Activated naive CD8-positive, alpha-beta T cell treated with anti-CD3 and anti-CD28 coated beads, Interleukin-2, amount 50 U/mL, for 24 hours (primary cell): ENCODE measurements at regions not wholly inside any gene's neighbourhood (a gene's known extent, or its start where the extent isn't known, plus 50 kb on each side); places are given as distances from the start of the nearest gene placed in this dataset.
"Not testable (repeated sequence)": the region's sequence is repeated elsewhere in the genome, so short reads cannot be mapped to it uniquely, and the experiment has no call there.

ENCODE experiments used
- ATAC-seq: fragments of 150-1000 bp; cut with Tn5 transposase; one replicate; pipeline ENCODE4 v1.10.0; 2021
- DNase-seq: peaks from one replicate; pipeline ENCODE4 v3.0.0; 2021
- H3K27ac Mint-ChIP-seq: one replicate; pipeline ENCODE4 v1.8.0; 2021; ENCODE audit warnings: mild to moderate bottlenecking, mixed read lengths
- H3K27me3 Mint-ChIP-seq: one replicate; pipeline ENCODE4 v1.8.0; 2021; ENCODE audit warnings: mixed read lengths
- H3K36me3 Mint-ChIP-seq: one replicate; pipeline ENCODE4 v1.8.0; 2021; ENCODE audit warnings: low read depth, mixed read lengths
- H3K4me1 Mint-ChIP-seq: one replicate; pipeline ENCODE4 v1.8.0; 2021; ENCODE audit warnings: mixed read lengths
- H3K4me3 Mint-ChIP-seq: one replicate; pipeline ENCODE4 v1.8.0; 2021; ENCODE audit warnings: mild to moderate bottlenecking, moderate library complexity, mixed read lengths
- H3K9me3 Mint-ChIP-seq: one replicate; pipeline ENCODE4 v1.8.0; 2021; ENCODE audit warnings: mixed read lengths

- peaks cover 4% of the 10 kb centered on the region for H3K27me3 Mint-ChIP-seq
- H3K36me3 Mint-ChIP-seq, result no peaks in the 10 kb centered on the region
- no peak overlapping the region for H3K27ac Mint-ChIP-seq
- no peaks in the 10 kb centered on the region for H3K4me1 Mint-ChIP-seq
- no peak for DNase-seq
- ATAC-seq, result no peak
- no peaks in the 10 kb centered on the region for H3K9me3 Mint-ChIP-seq
- no peak overlapping the region for H3K4me3 Mint-ChIP-seq
Observed at GRCh38 chr1:214715126-214715525, 112.1 kb downstream of the CENPF start.

GRCh38 chr1:214717351-214717750, 114.4 kb downstream of the CENPF start:
- H3K36me3 Mint-ChIP-seq, result no peaks in the 10 kb centered on the region
- H3K9me3 Mint-ChIP-seq, result no peaks in the 10 kb centered on the region
- no peak overlapping the region for H3K4me3 Mint-ChIP-seq
- no peaks in the 10 kb centered on the region for H3K4me1 Mint-ChIP-seq
- no peak overlapping the region for H3K27ac Mint-ChIP-seq
- H3K27me3 Mint-ChIP-seq, result peaks cover 4% of the 10 kb centered on the region
- DNase-seq, result no peak
- ATAC-seq, result no peak

- no peak overlapping the region for H3K4me3 Mint-ChIP-seq
- ATAC-seq, result no peak
- DNase-seq, result no peak
- H3K36me3 Mint-ChIP-seq, result no peaks in the 10 kb centered on the region
- peaks cover 4% of the 10 kb centered on the region for H3K27me3 Mint-ChIP-seq
- H3K9me3 Mint-ChIP-seq, result peaks cover 7% of the 10 kb centered on the region
- H3K4me1 Mint-ChIP-seq, result no peaks in the 10 kb centered on the region
- H3K27ac Mint-ChIP-seq, result no peak overlapping the region
Observed at GRCh38 chr1:214718724-214719123, 115.7 kb downstream of the CENPF start.

GRCh38 chr1:214719207-214719606, 116.2 kb downstream of the CENPF start:
- no peak overlapping the region for H3K4me3 Mint-ChIP-seq
- peaks cover 7% of the 10 kb centered on the region for H3K9me3 Mint-ChIP-seq
- H3K4me1 Mint-ChIP-seq, result no peaks in the 10 kb centered on the region
- no peak overlapping the region for H3K27ac Mint-ChIP-seq
- ATAC-seq (no peak), DNase-seq (no peak)
- no peaks in the 10 kb centered on the region for H3K36me3 Mint-ChIP-seq
- H3K27me3 Mint-ChIP-seq, result peaks cover 3% of the 10 kb centered on the region

GRCh38 chr1:214720561-214720960, 117.6 kb downstream of the CENPF start:
- no peaks in the 10 kb centered on the region for H3K36me3 Mint-ChIP-seq
- no peak for DNase-seq
- H3K27me3 Mint-ChIP-seq, result no peaks in the 10 kb centered on the region
- H3K4me3 Mint-ChIP-seq, result no peak overlapping the region
- ATAC-seq, result no peak
- peaks cover 7% of the 10 kb centered on the region for H3K9me3 Mint-ChIP-seq
- no peak overlapping the region for H3K27ac Mint-ChIP-seq
- no peaks in the 10 kb centered on the region for H3K4me1 Mint-ChIP-seq

- Mint-ChIP-seq H3K4me1 (no peaks in the 10 kb centered on the region), H3K27me3 (peaks cover 2% of the 10 kb centered on the region), H3K9me3 (peaks cover 11% of the 10 kb centered on the region), H3K27ac (no peak overlapping the region), H3K36me3 (no peaks in the 10 kb centered on the region), H3K4me3 (no peak overlapping the region)
- DNase-seq (no peak), ATAC-seq (no peak)
Observed at GRCh38 chr1:214727274-214727673, 124.3 kb downstream of the CENPF start.

GRCh38 chr1:214739621-214740238, 136.7 kb downstream of the CENPF start:
- Mint-ChIP-seq H3K27me3 (no peaks in the 10 kb centered on the region), H3K4me3 (no peak overlapping the region), H3K9me3 (peaks cover 3% of the 10 kb centered on the region), H3K36me3 (no peaks in the 10 kb centered on the region), H3K27ac (no peak overlapping the region), H3K4me1 (no peaks in the 10 kb centered on the region)
- no peak for ATAC-seq
- DNase-seq, result no peak

GRCh38 chr1:214740471-214740870, 137.5 kb downstream of the CENPF start:
- Mint-ChIP-seq H3K4me3 (no peak overlapping the region), H3K9me3 (peaks cover 3% of the 10 kb centered on the region), H3K36me3 (no peaks in the 10 kb centered on the region), H3K27me3 (no peaks in the 10 kb centered on the region), H3K4me1 (no peaks in the 10 kb centered on the region), H3K27ac (no peak overlapping the region)
- no peak for ATAC-seq
- no peak for DNase-seq

GRCh38 chr1:214747050-214747635, 144.1 kb downstream of the CENPF start:
- Mint-ChIP-seq H3K27ac (no peak overlapping the region), H3K27me3 (no peaks in the 10 kb centered on the region), H3K9me3 (peaks cover 3% of the 10 kb centered on the region), H3K4me1 (no peaks in the 10 kb centered on the region), H3K36me3 (no peaks in the 10 kb centered on the region), H3K4me3 (no peak overlapping the region)
- DNase-seq, result no peak
- ATAC-seq, result no peak

GRCh38 chr1:214753236-214753852, 150.3 kb downstream of the CENPF start:
- Mint-ChIP-seq H3K36me3 (no peaks in the 10 kb centered on the region), H3K27ac (no peak overlapping the region)
- ATAC-seq, result no peak

GRCh38 chr1:214761030-214761429, 158.0 kb downstream of the CENPF start:
- ATAC-seq (no peak), DNase-seq (no peak)
- Mint-ChIP-seq H3K27ac (no peak overlapping the region), H3K9me3 (peaks cover 52% of the 10 kb centered on the region), H3K27me3 (peaks cover 2% of the 10 kb centered on the region), H3K36me3 (peaks cover 2% of the 10 kb centered on the region), H3K4me1 (no peaks in the 10 kb centered on the region), H3K4me3 (no peak overlapping the region)

More at GRCh38 chr1:214753236-214753852, 150.3 kb downstream of the CENPF start:
- DNase-seq, result no peak
- Mint-ChIP-seq H3K4me1 (no peaks in the 10 kb centered on the region), H3K27me3 (no peaks in the 10 kb centered on the region), H3K4me3 (no peak overlapping the region), H3K9me3 (peaks cover 10% of the 10 kb centered on the region)

GRCh38 chr1:214762902-214763301, 159.9 kb downstream of the CENPF start:
- H3K4me3 Mint-ChIP-seq, result no peak overlapping the region
- no peak overlapping the region for H3K27ac Mint-ChIP-seq
- no peaks in the 10 kb centered on the region for H3K4me1 Mint-ChIP-seq
- no peak for DNase-seq
- H3K9me3 Mint-ChIP-seq, result peaks cover 42% of the 10 kb centered on the region
- no peak for ATAC-seq
- H3K27me3 Mint-ChIP-seq, result peaks cover 2% of the 10 kb centered on the region
- H3K36me3 Mint-ChIP-seq, result peaks cover 2% of the 10 kb centered on the region

GRCh38 chr1:214764502-214764901, 161.5 kb downstream of the CENPF start:
- Mint-ChIP-seq H3K4me1 (no peaks in the 10 kb centered on the region), H3K9me3 (peaks cover 42% of the 10 kb centered on the region), H3K27ac (no peak overlapping the region), H3K27me3 (peaks cover 2% of the 10 kb centered on the region), H3K36me3 (peaks cover 2% of the 10 kb centered on the region), H3K4me3 (no peak overlapping the region)
- ATAC-seq (no peak), DNase-seq (no peak)

GRCh38 chr1:214767221-214767620, 164.2 kb downstream of the CENPF start:
- DNase-seq, result no peak
- Mint-ChIP-seq H3K27me3 (no peaks in the 10 kb centered on the region), H3K4me3 (no peak overlapping the region), H3K27ac (no peak overlapping the region), H3K4me1 (no peaks in the 10 kb centered on the region), H3K9me3 (peaks cover 17% of the 10 kb centered on the region), H3K36me3 (peaks cover 2% of the 10 kb centered on the region)
- no peak for ATAC-seq

GRCh38 chr1:214769666-214770065, 166.7 kb downstream of the CENPF start:
- not testable (repeated sequence) for H3K27me3 Mint-ChIP-seq, H3K4me3 Mint-ChIP-seq, H3K27ac Mint-ChIP-seq, H3K36me3 Mint-ChIP-seq, H3K4me1 Mint-ChIP-seq, H3K9me3 Mint-ChIP-seq, DNase-seq, ATAC-seq
